ENCODE measurements at regions not wholly inside any gene's neighbourhood (a gene's known extent, or its start where the extent isn't known, plus 50 kb on each side); places are given as distances from the start of the nearest gene placed in this dataset.

- TF ChIP-seq, protein P1, sequence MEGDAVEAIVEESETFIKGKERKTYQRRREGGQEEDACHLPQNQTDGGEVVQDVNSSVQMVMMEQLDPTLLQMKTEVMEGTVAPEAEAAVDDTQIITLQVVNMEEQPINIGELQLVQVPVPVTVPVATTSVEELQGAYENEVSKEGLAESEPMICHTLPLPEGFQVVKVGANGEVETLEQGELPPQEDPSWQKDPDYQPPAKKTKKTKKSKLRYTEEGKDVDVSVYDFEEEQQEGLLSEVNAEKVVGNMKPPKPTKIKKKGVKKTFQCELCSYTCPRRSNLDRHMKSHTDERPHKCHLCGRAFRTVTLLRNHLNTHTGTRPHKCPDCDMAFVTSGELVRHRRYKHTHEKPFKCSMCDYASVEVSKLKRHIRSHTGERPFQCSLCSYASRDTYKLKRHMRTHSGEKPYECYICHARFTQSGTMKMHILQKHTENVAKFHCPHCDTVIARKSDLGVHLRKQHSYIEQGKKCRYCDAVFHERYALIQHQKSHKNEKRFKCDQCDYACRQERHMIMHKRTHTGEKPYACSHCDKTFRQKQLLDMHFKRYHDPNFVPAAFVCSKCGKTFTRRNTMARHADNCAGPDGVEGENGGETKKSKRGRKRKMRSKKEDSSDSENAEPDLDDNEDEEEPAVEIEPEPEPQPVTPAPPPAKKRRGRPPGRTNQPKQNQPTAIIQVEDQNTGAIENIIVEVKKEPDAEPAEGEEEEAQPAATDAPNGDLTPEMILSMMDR (conservative IDR thresholded peaks at IDR 0.05; ENCODE audit: control insufficient read depth, insufficient read depth, low read depth, low read length) = no peak
- no peak overlapping the region for H3K4me3 ChIP-seq (ENCODE audit: control insufficient read depth, low read depth, low read length)
- DNase-seq (ENCODE audit: low read depth) = no peak
Observed at GRCh38 chr4:18630218-18631110, 608.9 kb upstream of the LCORL start.

DNA sequence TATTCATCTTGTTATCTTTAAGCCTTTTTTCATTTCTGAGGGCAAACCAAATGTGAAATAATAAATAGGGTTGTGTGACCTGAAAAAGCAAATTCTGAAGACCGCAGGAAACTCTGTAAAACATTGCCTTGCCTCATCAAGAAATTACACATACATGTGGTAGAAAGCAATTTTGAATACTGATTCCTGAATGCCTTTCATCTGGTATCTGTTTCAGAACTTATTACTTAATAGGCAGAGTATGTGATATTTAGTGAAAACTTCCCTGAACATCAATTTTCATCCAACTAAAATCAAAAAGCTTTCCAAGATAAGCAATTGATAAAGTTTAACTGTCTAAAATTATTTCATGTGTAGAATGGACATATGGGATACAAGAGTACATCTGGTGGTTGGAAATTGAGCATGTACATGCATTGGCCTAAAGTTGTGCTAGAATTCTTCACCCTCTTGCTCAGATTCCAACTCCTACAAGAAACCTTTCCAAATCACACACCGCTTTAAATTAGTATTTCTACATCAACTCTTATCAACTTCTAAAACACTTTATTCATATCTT lies 606.0 kb upstream of the LCORL start:
- DNase-seq (ENCODE audit: low read depth) = no peak
- TF ChIP-seq, protein P1 (conservative IDR thresholded peaks at IDR 0.05; ENCODE audit: control insufficient read depth, insufficient read depth, low read depth, low read length) = no peak
- H3K4me3 ChIP-seq (ENCODE audit: control insufficient read depth, low read depth, low read length) = no peak overlapping the region

DNA sequence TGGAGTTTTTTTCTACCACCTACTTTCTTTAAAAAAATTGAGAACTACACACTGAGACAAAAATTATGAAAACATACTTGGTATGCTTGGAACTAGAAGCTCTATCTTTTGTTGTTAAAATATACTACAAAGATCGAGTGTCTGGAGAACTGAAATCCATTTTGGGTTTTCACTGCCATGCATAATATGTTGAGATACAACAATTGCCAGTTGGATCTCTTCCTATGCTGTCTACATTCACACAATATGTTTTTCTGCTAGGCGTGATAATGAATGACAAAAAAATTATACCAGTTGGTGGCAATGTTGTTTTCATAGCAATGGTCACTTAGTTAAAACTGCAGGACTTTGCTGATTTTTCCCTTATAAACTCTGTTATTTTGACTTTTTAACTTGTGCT lies 605.4 kb upstream of the LCORL start:
- no peak overlapping the region for H3K4me3 ChIP-seq (ENCODE audit: control insufficient read depth, low read depth, low read length)
- DNase-seq (ENCODE audit: low read depth) = no peak
- TF ChIP-seq, protein P1 (conservative IDR thresholded peaks at IDR 0.05; ENCODE audit: control insufficient read depth, insufficient read depth, low read depth, low read length) = no peak

- TF ChIP-seq, protein P1 (conservative IDR thresholded peaks at IDR 0.05; ENCODE audit: control insufficient read depth, insufficient read depth, low read depth, low read length) = no peak
- H3K4me3 ChIP-seq (ENCODE audit: control insufficient read depth, low read depth, low read length) = no peak overlapping the region
- DNase-seq (ENCODE audit: low read depth) = no peak
Observed at GRCh38 chr4:18626366-18626765, 604.8 kb upstream of the LCORL start.

- no peak for DNase-seq (ENCODE audit: low read depth)
- TF ChIP-seq, protein P1 (conservative IDR thresholded peaks at IDR 0.05; ENCODE audit: control insufficient read depth, insufficient read depth, low read depth, low read length) = no peak
Observed at GRCh38 chr4:18621186-18621585, 599.6 kb upstream of the LCORL start.

GRCh38 chr4:18616720-18617119 lies 595.2 kb upstream of the LCORL start:
- TF ChIP-seq, protein P1 (conservative IDR thresholded peaks at IDR 0.05; ENCODE audit: control insufficient read depth, insufficient read depth, low read depth, low read length) = no peak
- no peak overlapping the region for H3K4me3 ChIP-seq (ENCODE audit: control insufficient read depth, low read depth, low read length)
- no peak for DNase-seq (ENCODE audit: low read depth)

More at GRCh38 chr4:18621186-18621585, 599.6 kb upstream of the LCORL start:
- H3K4me3 ChIP-seq (ENCODE audit: control insufficient read depth, low read depth, low read length) = no peak overlapping the region
